Putamen (tissue), 1 donor: ENCODE measurements at regions not wholly inside any gene's neighbourhood (a gene's known extent, or its start where the extent isn't known, plus 50 kb on each side); places are given as distances from the start of the nearest gene placed in this dataset.
"Not testable (repeated sequence)": the region's sequence is repeated elsewhere in the genome, so short reads cannot be mapped to it uniquely, and the experiment has no call there.

Experiments used
- DNase-seq: peaks from one replicate; pipeline ENCODE4 v3.0.0-alpha.2; 2016; ENCODE audit warnings: low spot score

GRCh38 chr5:102048940-102049339 is 247.1 kb downstream of the SLCO4C1 start:
- no peak for DNase-seq

DNA sequence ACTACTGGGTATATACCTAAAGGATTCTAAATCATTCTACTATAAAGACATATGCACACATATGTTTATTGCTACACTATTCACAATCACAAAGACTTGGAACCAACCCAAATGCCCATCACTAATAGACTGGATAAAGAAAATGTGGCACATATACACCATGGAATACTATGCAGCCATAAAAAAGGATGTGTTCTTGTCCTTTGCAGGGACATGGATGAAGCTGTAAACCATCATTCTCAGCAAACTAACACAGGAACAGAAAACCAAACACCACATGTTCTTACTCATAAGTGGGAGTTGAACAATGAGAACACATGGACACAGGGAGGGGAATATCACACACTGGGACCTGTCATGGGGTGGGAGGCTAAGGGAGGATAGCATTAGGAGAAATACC is 249.0 kb downstream of the SLCO4C1 start:
- DNase-seq, result not testable (repeated sequence)

- DNase-seq, result no peak
Observed at GRCh38 chr5:102040326-102040725, 255.8 kb downstream of the SLCO4C1 start.

- DNase-seq, result no peak
Observed at GRCh38 chr5:102036927-102037326, 259.2 kb downstream of the SLCO4C1 start.

- no peak for DNase-seq
Observed at GRCh38 chr5:102031711-102032110, 264.4 kb downstream of the SLCO4C1 start.

GRCh38 chr5:102018690-102019089 is 277.4 kb downstream of the SLCO4C1 start:
- DNase-seq, result no peak

DNA sequence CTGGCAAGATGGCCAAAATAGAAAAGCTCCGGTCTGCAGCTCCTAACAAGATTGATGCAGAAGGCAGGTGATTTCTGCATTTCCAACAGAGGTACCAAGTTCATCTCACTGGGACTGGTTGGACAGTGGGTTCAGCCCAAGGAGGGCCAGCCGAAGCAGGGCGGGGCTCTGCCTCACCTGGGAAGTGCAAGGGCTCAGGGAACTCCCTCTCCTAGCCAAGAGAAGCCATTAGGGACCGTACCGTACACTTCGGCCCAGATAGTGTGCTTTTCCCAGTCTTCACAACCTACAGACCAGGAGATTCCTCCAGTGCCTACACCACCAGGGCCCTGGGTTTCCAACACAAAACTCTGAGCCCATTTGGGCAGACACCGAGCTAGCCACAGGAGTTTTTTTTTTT is 277.8 kb downstream of the SLCO4C1 start:
- DNase-seq, result no peak

- DNase-seq, result no peak
Observed at GRCh38 chr5:102014371-102014770, 281.7 kb downstream of the SLCO4C1 start.

- no peak for DNase-seq
Observed at GRCh38 chr5:102010644-102011043, 285.4 kb downstream of the SLCO4C1 start.

DNA sequence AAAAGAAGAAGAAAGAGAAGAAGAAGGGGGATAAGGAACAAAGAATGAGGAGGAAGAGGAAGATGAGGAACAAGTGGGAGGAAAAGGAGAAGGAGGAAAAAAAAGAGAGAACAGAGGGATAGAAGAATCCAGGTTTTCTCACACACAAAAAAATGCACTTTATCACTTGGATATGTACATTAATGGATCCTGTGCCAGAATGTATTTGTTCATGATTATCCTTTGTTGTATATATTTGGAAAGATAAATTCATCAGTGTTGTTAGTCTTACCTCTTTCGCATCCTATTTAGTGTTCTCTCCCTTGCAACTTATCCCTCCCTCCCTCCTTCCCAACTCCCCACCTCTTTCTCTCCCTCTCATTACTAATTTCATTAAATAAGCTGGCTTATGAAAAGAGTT is 298.8 kb downstream of the SLCO4C1 start:
- DNase-seq, result no peak

GRCh38 chr5:101995585-101995984 is 300.5 kb downstream of the SLCO4C1 start:
- DNase-seq, result no peak

DNA sequence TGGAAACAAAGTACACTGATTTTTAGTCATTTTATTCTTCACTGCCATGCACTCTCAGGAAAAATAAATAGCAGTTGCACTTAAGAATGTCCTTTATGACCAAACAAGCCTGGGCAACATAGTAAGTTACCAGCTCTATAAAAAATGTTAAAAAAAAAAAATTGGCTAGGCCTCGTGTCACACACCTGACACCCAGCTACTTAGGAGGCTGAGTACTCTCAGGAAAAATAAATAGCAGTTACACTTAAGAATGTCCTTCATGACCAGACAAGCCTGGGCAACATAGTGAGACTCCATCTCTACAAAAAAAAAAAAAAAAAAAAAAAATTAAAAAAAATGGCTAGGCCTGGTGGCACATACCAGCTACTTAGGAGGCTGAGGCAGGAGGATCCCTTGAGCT is 304.6 kb downstream of the SLCO4C1 start:
- DNase-seq, result no peak

- no peak for DNase-seq
Observed at GRCh38 chr5:101989659-101990058, 306.4 kb downstream of the SLCO4C1 start.

- DNase-seq, result peak; percentile 16
Observed at GRCh38 chr5:101977729-101978345, 318.2 kb downstream of the SLCO4C1 start.

DNA sequence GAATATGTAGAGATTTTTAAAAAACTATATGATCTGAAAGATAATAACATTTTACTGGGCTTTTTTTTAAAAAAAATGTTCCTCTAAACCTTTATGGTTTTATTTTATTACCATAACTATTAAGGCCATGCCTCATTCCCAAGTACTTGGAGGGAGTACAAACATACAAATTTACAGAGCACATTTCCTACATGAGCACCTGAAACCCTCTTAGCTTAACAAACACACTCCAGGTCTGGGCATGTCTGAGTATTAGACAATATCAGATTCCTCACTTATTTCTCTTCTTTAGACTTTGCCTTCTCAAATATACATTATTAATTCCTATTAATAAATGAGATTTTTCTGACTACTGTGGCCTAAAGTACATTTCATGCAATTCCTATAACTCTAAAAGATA is 319.2 kb downstream of the SLCO4C1 start:
- DNase-seq, result no peak

DNA sequence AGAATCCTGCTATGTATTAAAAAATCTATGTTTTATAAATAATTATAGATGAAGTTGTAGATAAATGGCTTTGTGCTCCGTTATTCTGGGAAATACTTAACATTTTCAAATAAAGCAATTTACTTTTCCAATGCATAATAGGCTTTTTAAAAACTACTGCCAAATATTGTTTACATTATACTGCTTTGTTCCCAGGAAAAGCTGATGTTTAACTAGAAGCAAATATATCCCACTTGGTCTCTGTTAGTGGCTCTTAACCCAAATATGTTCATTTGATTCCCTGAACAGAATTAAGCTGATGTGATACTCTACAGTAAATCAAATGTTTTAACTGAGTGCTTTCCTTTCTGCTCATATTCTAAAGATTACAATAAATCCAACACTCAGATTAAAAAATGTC is 326.3 kb downstream of the SLCO4C1 start:
- DNase-seq, result no peak

DNA sequence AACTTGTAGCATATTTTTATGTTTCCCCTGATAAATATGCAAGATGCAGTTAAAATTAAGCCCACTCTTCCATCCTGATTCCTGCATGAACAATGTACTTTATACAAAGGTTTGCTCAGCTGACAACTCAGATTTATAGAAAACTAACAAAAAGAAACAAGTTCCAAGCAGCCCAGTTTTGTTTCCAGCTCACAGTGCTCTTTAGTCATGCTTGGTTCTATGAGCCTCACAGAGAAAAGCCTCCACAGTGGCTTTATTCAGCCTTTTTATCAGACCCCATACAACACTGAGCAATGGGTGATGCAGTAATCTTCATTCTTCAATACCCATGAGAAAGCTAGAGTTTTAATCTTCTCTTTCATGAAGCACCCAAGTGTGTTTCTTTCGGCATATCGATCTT is 329.6 kb downstream of the SLCO4C1 start:
- DNase-seq, result no peak

GRCh38 chr5:101955891-101956290 is 340.2 kb downstream of the SLCO4C1 start:
- DNase-seq, result no peak

GRCh38 chr5:101950019-101950418 is 346.1 kb downstream of the SLCO4C1 start:
- DNase-seq, result no peak

DNA sequence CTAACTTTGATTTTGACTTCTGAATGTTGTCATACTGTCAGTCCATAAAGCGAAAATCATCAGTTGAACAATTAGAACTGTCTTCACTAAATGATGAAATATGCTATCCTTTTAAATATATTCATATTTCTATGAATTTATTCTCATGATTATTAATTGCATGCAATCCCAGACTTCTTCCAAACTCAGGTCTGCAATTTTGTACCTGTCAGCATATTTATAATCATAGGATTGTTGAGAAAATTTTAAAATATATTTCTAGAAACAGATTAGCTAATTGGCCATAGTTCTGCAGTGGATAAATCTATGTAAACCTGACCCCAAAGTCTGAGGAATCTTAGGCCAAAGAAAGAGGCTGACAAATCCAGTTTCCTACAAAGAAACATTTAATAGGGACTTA is 347.5 kb downstream of the SLCO4C1 start:
- no peak for DNase-seq

DNA sequence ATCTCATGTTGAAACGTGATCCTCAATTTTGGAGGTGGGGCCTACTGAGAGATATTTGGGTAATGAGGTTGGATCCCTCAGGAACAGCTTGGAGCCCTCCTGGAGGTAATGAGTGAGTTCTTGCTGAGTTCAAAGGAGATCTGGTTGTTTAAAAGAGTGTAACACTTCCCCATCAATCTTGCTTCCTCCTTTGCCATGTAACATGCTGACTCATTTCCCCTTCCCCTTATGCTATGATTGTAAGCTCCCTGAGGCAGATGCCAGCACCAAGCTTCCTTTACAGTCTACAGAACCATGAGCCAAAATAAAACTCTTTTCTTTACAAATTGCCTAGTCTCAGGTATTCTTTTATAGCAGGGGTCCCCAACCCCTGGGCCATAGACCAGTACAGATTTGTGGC is 352.3 kb downstream of the SLCO4C1 start:
- no peak for DNase-seq

DNA sequence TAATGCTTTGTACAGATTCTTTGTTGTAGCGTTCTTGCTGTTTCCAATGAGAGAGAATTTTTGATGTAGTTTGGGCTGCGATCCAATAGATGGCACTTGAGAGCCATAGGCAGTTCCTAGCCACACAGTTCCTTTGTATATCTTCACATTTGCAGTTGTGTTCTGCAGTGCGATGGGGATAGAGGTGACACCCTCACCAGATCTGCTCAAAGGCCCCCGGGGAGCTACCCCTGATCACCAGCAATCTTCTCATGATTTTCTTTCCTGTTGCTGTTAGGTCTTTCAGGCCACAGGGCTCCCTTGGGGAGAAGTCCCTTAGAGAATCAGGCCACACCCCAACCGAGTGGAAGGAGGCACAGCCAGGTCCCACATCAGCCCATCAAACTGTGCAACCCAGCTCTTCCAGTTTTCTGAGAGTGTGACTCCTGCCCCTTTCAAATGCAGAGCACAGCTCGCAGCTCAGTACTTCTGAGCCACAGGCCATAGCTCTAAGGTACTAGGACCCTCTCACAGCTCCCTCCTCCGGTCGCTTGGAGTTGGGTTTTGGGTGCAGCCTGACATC is 353.7 kb downstream of the SLCO4C1 start:
- DNase-seq, result peak; percentile 41

DNA sequence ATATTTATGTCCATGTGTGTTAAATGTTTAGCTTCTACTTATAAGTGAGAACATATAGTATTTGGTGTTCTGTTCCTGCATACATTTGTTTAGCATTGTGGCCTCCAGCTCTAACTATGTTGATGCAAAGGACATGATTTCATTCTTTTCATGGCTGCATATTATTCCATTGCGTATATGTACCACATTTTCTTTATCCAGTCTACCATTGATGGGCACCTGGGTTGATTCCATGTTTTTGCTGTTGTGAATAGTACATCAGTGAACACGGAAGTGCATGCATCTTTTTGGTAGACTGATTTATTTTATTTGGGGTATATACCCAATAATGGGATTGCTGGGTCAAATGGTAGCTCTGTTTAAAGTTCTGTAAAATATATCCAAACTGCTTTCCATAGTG is 359.0 kb downstream of the SLCO4C1 start:
- no peak for DNase-seq

DNA sequence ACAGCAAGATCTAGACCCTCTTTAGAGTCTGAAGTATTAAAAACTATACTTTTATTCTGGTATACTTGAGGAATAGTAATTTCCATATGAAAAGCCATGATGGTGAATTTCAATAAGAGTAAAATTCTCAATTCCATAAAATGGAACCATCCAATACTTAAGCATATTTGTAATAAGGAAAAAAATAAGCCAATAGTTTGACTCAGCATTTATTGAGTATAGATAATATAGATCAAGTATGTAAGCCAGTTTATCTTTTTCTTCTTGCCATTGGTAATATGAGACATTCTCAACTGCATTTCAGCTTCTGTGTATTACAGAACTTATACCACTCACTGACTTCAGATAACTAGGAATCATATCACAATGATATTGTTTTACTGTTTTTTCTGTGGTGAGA is 361.0 kb downstream of the SLCO4C1 start:
- DNase-seq, result no peak
